HL-60/S4 treated with retinoic acid at 250 ng/mL for 4 days and 3 days (cell line): ENCODE measurements at regions not wholly inside any gene's neighbourhood (a gene's known extent, or its start where the extent isn't known, plus 50 kb on each side); places are given as distances from the start of the nearest gene placed in this dataset.
"Not testable (repeated sequence)": the region's sequence is repeated elsewhere in the genome, so short reads cannot be mapped to it uniquely, and the experiment has no call there.

Experiments used
- in situ Hi-C: fragments of 300-500 bp; cut with MboI; formaldehyde crosslinking; loops from 2 replicates; pipeline ENCODE4 v1.7.0; 2022; ENCODE audit warnings: low sequenced_read_pairs

GRCh38 chr19:28611227-28611914 lies 601.6 kb downstream of the UQCRFS1 start:
- in situ Hi-C loops = not testable (repeated sequence)

- in situ Hi-C loops = no loop called here
These were observed 602.2 kb downstream of the UQCRFS1 start for GRCh38 chr19:28610731-28611130.

- in situ Hi-C loops = no loop called here
These were observed 603.0 kb downstream of the UQCRFS1 start for GRCh38 chr19:28609944-28610343.

- in situ Hi-C loops = no loop called here
These were observed 603.7 kb downstream of the UQCRFS1 start for GRCh38 chr19:28609091-28609755.

- in situ Hi-C loops = no loop called here
These were observed 604.7 kb downstream of the UQCRFS1 start for GRCh38 chr19:28608292-28608691.

- in situ Hi-C loops = no loop called here
These were observed 605.8 kb downstream of the UQCRFS1 start for GRCh38 chr19:28607066-28607583.

- in situ Hi-C loops = no loop called here
These were observed 606.5 kb downstream of the UQCRFS1 start for GRCh38 chr19:28606269-28607032.

- in situ Hi-C loops = no loop called here
These were observed 607.3 kb downstream of the UQCRFS1 start for GRCh38 chr19:28605501-28606268.

GRCh38 chr19:28603453-28603852 lies 609.5 kb downstream of the UQCRFS1 start:
- in situ Hi-C loops = no loop called here

GRCh38 chr19:28602675-28603298 lies 610.2 kb downstream of the UQCRFS1 start:
- in situ Hi-C loops = no loop called here

- in situ Hi-C loops = no loop called here
These were observed 611.1 kb downstream of the UQCRFS1 start for GRCh38 chr19:28601723-28602440.

- in situ Hi-C loops = no loop called here
These were observed 614.1 kb downstream of the UQCRFS1 start for GRCh38 chr19:28598861-28599260.

- in situ Hi-C loops = no loop called here
These were observed 616.3 kb downstream of the UQCRFS1 start for GRCh38 chr19:28596561-28597071.

GRCh38 chr19:28595722-28596480 lies 617.0 kb downstream of the UQCRFS1 start:
- in situ Hi-C loops = no loop called here

- in situ Hi-C loops = no loop called here
These were observed 618.2 kb downstream of the UQCRFS1 start for GRCh38 chr19:28594737-28595136.

- in situ Hi-C loops = not testable (repeated sequence)
These were observed 623.0 kb downstream of the UQCRFS1 start for GRCh38 chr19:28589991-28590411.

- in situ Hi-C loops = no loop called here
These were observed 626.5 kb downstream of the UQCRFS1 start for GRCh38 chr19:28586474-28586873.

- in situ Hi-C loops = no loop called here
These were observed 627.2 kb downstream of the UQCRFS1 start for GRCh38 chr19:28585796-28586195.

- in situ Hi-C loops = no loop called here
These were observed 629.2 kb downstream of the UQCRFS1 start for GRCh38 chr19:28583713-28584112.
